ENCODE measurements at regions not wholly inside any gene's neighbourhood (a gene's known extent, or its start where the extent isn't known, plus 50 kb on each side); places are given as distances from the start of the nearest gene placed in this dataset.

- TF ChIP-seq EP300 (IDR thresholded peaks at IDR 0.05) (no peak), CTCF (IDR thresholded peaks at IDR 0.05) (no peak), POLR2A (IDR thresholded peaks at IDR 0.05) (no peak)
Measured at GRCh38 chrX:125709074-125709473, 389.4 kb downstream of the TEX13C start.
